Liver (tissue), 8 donors: ENCODE measurements at regions not wholly inside any gene's neighbourhood (a gene's known extent, or its start where the extent isn't known, plus 50 kb on each side); places are given as distances from the start of the nearest gene placed in this dataset.

Experiments
- DNase-seq: peaks from one replicate; pipeline ENCODE4 v3.0.0-alpha.2; 2017; ENCODE audit warnings: low spot score
- H3K27ac ChIP-seq, 2 donors: one replicate each; pipeline ENCODE4 v1.7.0; 2013; ENCODE audit warnings: inconsistent platforms in 2 of 2, low read length in 2 of 2, control low read depth in 1 of 2, low read depth in 1 of 2, mild to moderate bottlenecking in 1 of 2
- H3K27me3 ChIP-seq, 4 donors: one replicate each; pipeline versions ENCODE4 v1.6.1 to v1.7.0; 2013; ENCODE audit warnings: low read length in 3 of 4, inconsistent platforms in 1 of 4, mild to moderate bottlenecking in 1 of 4, moderate library complexity in 1 of 4; ENCODE audit not compliant: control insufficient read depth in 4 of 4, insufficient read depth in 4 of 4
- H3K36me3 ChIP-seq, 4 donors: one replicate each; pipeline versions ENCODE4 v1.6.1 to v1.7.0; 2013; ENCODE audit warnings: low read length in 3 of 4, mild to moderate bottlenecking in 3 of 4, low read depth in 1 of 4, moderate library complexity in 1 of 4; ENCODE audit not compliant: control insufficient read depth in 4 of 4, insufficient read depth in 3 of 4
- H3K4me1 ChIP-seq, 4 donors: one replicate each; pipeline versions ENCODE4 v1.6.1 to v1.7.0; 2013; ENCODE audit warnings: low read length in 3 of 4, mild to moderate bottlenecking in 3 of 4, moderate library complexity in 1 of 4; ENCODE audit not compliant: control insufficient read depth in 4 of 4, insufficient read depth in 4 of 4
- H3K4me3 ChIP-seq, 3 donors: one replicate each; pipeline versions ENCODE4 v1.6.1 to v1.7.0; 2013; ENCODE audit warnings: low read length in 3 of 3, control low read depth in 1 of 3, low read depth in 1 of 3, mild to moderate bottlenecking in 1 of 3
- H3K9ac ChIP-seq, 2 donors: one replicate each; pipeline ENCODE4 v1.7.0; 2013; ENCODE audit warnings: low read length in 2 of 2, mild to moderate bottlenecking in 2 of 2, moderate library complexity in 2 of 2, control low read depth in 1 of 2, low read depth in 1 of 2
- H3K9me3 ChIP-seq, 4 donors: one replicate each; pipeline versions ENCODE4 v1.6.1 to v1.7.0; 2013; ENCODE audit warnings: low read length in 3 of 4; ENCODE audit not compliant: control insufficient read depth in 4 of 4
- FOXA1 ChIP-seq: IDR thresholded peaks from 2 replicates; pipeline ENCODE4 v1.6.1; 2016; ENCODE audit warnings: antibody characterized with exemption
- FOXA2 ChIP-seq: IDR thresholded peaks from 2 replicates; pipeline ENCODE4 v1.6.1; 2016; ENCODE audit warnings: antibody characterized with exemption
- HNF4A ChIP-seq, 2 donors: conservative IDR thresholded peaks; 2 replicates each; pipeline ENCODE4 v1.6.1; 2016; ENCODE audit warnings: antibody characterized with exemption in 2 of 2, mild to moderate bottlenecking in 2 of 2
- HNF4G ChIP-seq: IDR thresholded peaks from 2 replicates; pipeline ENCODE4 v1.6.1; 2016; ENCODE audit warnings: antibody characterized with exemption
- RAD21 ChIP-seq, 2 donors: IDR thresholded peaks; 2 replicates each; pipeline ENCODE4 v1.6.1; 2016; ENCODE audit warnings: antibody characterized with exemption in 2 of 2, mild to moderate bottlenecking in 2 of 2
- RXRA ChIP-seq, 2 donors: IDR thresholded peaks; 2 replicates each; pipeline ENCODE4 v1.6.1; 2017 to 2018; ENCODE audit warnings: antibody characterized with exemption in 2 of 2, mild to moderate bottlenecking in 1 of 2
- SP1 ChIP-seq: IDR thresholded peaks from 2 replicates; pipeline ENCODE4 v1.6.1; 2018; ENCODE audit warnings: antibody characterized with exemption, mild to moderate bottlenecking
- YY1 ChIP-seq: IDR thresholded peaks from 2 replicates; pipeline ENCODE4 v1.6.1; 2016; ENCODE audit warnings: antibody characterized with exemption, mild to moderate bottlenecking
- WGBS: extraction: QIAGEN DNeasy Blood & Tissue Kit; methylation state at CpG from one replicate; pipeline ENCODE4 v1.1.7; 2013; 5-methylcytosine and 5-hydroxymethylcytosine counted together
- TF ChIP-seq, protein P1 (sequence below): IDR thresholded peaks from 2 replicates; pipeline ENCODE4 v1.6.1; 2016; ENCODE audit warnings: antibody characterized with exemption
- TF ChIP-seq, protein P2 (sequence below): fragments of 150-350 bp; IDR thresholded peaks from 2 replicates; pipeline ENCODE4 v1.5.1; 2017; ENCODE audit warnings: improper control_type of control experiment, low read depth, low read length; ENCODE audit not compliant: missing input control
- TF ChIP-seq, protein P3 (sequence below): IDR thresholded peaks from 2 replicates; pipeline ENCODE4 v1.6.1; 2016; ENCODE audit warnings: antibody characterized with exemption, mild to moderate bottlenecking
- donor health status: healthy.
- donor health status: healthy.
- donor health status: healthy.
- donor health status: healthy.
- donor health status: healthy.

DNA sequence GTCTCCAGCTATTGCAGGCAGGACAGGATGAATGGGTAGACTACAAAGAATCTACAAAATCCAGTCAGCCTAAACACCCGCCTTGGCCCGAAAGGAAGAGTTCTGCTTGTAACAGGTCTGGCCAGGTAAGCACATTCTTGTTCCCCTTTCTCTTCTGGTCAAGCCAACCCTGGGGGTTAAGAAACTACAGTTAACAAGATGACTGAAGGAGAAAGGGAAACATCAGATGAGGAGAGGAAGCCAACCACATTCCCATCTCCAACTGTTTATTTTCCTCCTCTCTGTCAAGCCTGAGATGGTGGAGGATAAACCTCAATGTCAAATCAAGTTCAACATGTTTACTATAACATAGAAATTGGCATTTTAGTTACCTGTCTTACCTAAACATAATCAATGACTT, 198.9 kb downstream of the IPMK start:
- Histone ChIP-seq H3K36me3 (no peaks in the 10 kb centered on the region), H3K9ac (no peak overlapping the region), H3K4me1 (no peaks in the 10 kb centered on the region), H3K27me3 (no peaks in the 10 kb centered on the region), H3K9me3 (no peaks in the 10 kb centered on the region), H3K4me3 (no peak overlapping the region), H3K27ac (no peak overlapping the region)
- WGBS, result 91% methylated on average over 2 of the region's 2 CpGs
- TF ChIP-seq HNF4A (conservative IDR thresholded peaks at IDR 0.05), result no peak
- TF ChIP-seq, protein P1, sequence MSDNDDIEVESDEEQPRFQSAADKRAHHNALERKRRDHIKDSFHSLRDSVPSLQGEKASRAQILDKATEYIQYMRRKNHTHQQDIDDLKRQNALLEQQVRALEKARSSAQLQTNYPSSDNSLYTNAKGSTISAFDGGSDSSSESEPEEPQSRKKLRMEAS, result no peak
- no peak for TF ChIP-seq FOXA1
- no peak for TF ChIP-seq FOXA2
- no peak for TF ChIP-seq YY1
- no peak for TF ChIP-seq RXRA (IDR thresholded peaks at IDR 0.05)
- no peak for TF ChIP-seq RAD21 (IDR thresholded peaks at IDR 0.05)
- TF ChIP-seq, protein P2, sequence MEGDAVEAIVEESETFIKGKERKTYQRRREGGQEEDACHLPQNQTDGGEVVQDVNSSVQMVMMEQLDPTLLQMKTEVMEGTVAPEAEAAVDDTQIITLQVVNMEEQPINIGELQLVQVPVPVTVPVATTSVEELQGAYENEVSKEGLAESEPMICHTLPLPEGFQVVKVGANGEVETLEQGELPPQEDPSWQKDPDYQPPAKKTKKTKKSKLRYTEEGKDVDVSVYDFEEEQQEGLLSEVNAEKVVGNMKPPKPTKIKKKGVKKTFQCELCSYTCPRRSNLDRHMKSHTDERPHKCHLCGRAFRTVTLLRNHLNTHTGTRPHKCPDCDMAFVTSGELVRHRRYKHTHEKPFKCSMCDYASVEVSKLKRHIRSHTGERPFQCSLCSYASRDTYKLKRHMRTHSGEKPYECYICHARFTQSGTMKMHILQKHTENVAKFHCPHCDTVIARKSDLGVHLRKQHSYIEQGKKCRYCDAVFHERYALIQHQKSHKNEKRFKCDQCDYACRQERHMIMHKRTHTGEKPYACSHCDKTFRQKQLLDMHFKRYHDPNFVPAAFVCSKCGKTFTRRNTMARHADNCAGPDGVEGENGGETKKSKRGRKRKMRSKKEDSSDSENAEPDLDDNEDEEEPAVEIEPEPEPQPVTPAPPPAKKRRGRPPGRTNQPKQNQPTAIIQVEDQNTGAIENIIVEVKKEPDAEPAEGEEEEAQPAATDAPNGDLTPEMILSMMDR, result no peak
- TF ChIP-seq, protein P3, sequence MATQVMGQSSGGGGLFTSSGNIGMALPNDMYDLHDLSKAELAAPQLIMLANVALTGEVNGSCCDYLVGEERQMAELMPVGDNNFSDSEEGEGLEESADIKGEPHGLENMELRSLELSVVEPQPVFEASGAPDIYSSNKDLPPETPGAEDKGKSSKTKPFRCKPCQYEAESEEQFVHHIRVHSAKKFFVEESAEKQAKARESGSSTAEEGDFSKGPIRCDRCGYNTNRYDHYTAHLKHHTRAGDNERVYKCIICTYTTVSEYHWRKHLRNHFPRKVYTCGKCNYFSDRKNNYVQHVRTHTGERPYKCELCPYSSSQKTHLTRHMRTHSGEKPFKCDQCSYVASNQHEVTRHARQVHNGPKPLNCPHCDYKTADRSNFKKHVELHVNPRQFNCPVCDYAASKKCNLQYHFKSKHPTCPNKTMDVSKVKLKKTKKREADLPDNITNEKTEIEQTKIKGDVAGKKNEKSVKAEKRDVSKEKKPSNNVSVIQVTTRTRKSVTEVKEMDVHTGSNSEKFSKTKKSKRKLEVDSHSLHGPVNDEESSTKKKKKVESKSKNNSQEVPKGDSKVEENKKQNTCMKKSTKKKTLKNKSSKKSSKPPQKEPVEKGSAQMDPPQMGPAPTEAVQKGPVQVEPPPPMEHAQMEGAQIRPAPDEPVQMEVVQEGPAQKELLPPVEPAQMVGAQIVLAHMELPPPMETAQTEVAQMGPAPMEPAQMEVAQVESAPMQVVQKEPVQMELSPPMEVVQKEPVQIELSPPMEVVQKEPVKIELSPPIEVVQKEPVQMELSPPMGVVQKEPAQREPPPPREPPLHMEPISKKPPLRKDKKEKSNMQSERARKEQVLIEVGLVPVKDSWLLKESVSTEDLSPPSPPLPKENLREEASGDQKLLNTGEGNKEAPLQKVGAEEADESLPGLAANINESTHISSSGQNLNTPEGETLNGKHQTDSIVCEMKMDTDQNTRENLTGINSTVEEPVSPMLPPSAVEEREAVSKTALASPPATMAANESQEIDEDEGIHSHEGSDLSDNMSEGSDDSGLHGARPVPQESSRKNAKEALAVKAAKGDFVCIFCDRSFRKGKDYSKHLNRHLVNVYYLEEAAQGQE, result no peak
- no peak for TF ChIP-seq HNF4G
- no peak for DNase-seq

DNA sequence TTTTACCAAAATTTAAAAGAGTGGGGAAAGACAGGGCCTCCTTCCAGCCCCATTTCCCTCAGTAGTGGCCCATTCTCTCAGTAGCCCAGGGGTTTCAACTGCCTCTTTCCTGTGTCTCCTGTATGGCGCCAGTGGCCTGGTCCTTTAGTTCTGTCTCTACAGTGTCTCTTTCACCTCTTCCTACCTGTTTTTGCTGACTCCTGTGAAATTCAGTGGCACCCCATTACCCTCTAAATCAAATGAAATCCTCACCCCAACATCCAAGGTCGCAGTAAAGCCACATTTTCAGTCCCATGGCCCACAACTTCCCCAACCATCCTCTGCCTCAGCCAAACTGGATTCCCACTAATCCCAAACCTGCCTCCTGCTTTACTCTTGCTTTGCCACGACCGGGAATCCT, 200.7 kb downstream of the IPMK start:
- Histone ChIP-seq H3K9ac (no peak overlapping the region), H3K4me1 (no peaks in the 10 kb centered on the region), H3K27ac (no peak overlapping the region), H3K4me3 (no peak overlapping the region), H3K9me3 (no peaks in the 10 kb centered on the region), H3K27me3 (no peaks in the 10 kb centered on the region), H3K36me3 (no peaks in the 10 kb centered on the region)
- no peak for TF ChIP-seq SP1
- no peak for TF ChIP-seq RXRA (IDR thresholded peaks at IDR 0.05)
- TF ChIP-seq, protein P2, result no peak
- TF ChIP-seq HNF4A (conservative IDR thresholded peaks at IDR 0.05), result no peak
- 66% methylated on average over 4 of the region's 4 CpGs for WGBS
- no peak for DNase-seq
